ENCODE measurements at regions not wholly inside any gene's neighbourhood (a gene's known extent, or its start where the extent isn't known, plus 50 kb on each side); places are given as distances from the start of the nearest gene placed in this dataset.

DNA sequence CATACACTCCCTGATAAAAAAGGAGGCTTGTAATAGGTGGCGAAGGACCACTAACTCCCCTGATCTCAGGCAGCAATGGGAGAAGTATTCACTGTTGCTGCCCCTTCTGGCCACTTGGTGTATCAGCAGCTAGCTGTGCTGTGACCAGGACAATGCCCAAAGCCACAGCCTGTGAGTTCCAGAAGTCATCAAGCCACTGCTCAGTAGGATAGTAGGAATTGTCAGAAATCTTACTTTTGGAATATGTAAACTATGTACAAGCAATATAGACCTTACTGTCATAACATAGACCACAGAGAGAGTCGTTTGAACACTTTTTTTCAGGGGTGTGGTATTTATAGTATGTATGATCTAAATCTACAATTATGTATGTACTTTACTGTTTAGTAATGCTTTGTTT is 248.3 kb upstream of the CAMK1G start:
- H3K27me3 ChIP-seq: no peaks in the 10 kb centered on the region
- no peak for DNase-seq
- WGBS, 2 donors: 33 to 56% methylated on average over 2 of the region's 2 CpGs
- no peaks in the 10 kb centered on the region for H3K4me1 ChIP-seq
- TF ChIP-seq, protein P1, sequence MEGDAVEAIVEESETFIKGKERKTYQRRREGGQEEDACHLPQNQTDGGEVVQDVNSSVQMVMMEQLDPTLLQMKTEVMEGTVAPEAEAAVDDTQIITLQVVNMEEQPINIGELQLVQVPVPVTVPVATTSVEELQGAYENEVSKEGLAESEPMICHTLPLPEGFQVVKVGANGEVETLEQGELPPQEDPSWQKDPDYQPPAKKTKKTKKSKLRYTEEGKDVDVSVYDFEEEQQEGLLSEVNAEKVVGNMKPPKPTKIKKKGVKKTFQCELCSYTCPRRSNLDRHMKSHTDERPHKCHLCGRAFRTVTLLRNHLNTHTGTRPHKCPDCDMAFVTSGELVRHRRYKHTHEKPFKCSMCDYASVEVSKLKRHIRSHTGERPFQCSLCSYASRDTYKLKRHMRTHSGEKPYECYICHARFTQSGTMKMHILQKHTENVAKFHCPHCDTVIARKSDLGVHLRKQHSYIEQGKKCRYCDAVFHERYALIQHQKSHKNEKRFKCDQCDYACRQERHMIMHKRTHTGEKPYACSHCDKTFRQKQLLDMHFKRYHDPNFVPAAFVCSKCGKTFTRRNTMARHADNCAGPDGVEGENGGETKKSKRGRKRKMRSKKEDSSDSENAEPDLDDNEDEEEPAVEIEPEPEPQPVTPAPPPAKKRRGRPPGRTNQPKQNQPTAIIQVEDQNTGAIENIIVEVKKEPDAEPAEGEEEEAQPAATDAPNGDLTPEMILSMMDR (IDR thresholded peaks at IDR 0.05): peak in 2 of 4 experiments; percentile 21 to 51
- TF ChIP-seq POLR2AphosphoS5 (IDR thresholded peaks at IDR 0.05) (no peak), POLR2A (IDR thresholded peaks at IDR 0.05) (no peak), EP300 (IDR thresholded peaks at IDR 0.05) (no peak)
- intact Hi-C loops (cut with DNase I): no loop called here
- H3K4me3 ChIP-seq: no peak overlapping the region
- H3K9me3 ChIP-seq: no peaks in the 10 kb centered on the region
- H3K27ac ChIP-seq: no peak overlapping the region
- H3K36me3 ChIP-seq: no peaks in the 10 kb centered on the region

DNA sequence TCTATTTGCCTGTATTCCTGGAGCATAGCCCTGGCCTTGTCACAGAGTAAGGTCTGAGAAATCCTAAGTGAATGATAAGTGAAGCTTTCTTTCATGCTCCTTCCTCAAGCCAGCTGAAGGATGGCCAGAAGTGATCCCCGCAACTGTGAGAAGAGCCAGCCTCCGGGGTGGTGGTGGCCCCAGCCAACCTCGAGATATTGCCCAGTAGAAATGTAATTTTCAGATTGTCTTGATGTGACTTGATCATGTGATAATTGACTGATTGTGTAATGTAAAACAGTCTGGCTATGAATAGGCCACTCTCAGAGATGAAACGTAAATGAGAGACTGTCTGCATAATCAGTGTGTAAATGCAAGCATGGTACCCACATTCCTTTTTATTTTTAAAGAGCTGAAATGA is 242.4 kb upstream of the CAMK1G start:
- TF ChIP-seq POLR2AphosphoS5 (IDR thresholded peaks at IDR 0.05) (no peak), POLR2A (IDR thresholded peaks at IDR 0.05) (no peak), EP300 (IDR thresholded peaks at IDR 0.05) (no peak)
- TF ChIP-seq, protein P1 (IDR thresholded peaks at IDR 0.05): no peak
- H3K9me3 ChIP-seq: no peaks in the 10 kb centered on the region
- H3K27ac ChIP-seq: no peak overlapping the region
- H3K4me3 ChIP-seq: no peak overlapping the region
- intact Hi-C loops (cut with DNase I): no loop called here
- no peak for DNase-seq
- no peaks in the 10 kb centered on the region for H3K36me3 ChIP-seq
- H3K4me1 ChIP-seq: peaks cover 0 to 18% (median 12%) of the 10 kb centered on the region in 4 donors
- 80 to 83% methylated on average over 4 of the region's 4 CpGs for WGBS, 2 donors
- no peaks in the 10 kb centered on the region for H3K27me3 ChIP-seq

DNA sequence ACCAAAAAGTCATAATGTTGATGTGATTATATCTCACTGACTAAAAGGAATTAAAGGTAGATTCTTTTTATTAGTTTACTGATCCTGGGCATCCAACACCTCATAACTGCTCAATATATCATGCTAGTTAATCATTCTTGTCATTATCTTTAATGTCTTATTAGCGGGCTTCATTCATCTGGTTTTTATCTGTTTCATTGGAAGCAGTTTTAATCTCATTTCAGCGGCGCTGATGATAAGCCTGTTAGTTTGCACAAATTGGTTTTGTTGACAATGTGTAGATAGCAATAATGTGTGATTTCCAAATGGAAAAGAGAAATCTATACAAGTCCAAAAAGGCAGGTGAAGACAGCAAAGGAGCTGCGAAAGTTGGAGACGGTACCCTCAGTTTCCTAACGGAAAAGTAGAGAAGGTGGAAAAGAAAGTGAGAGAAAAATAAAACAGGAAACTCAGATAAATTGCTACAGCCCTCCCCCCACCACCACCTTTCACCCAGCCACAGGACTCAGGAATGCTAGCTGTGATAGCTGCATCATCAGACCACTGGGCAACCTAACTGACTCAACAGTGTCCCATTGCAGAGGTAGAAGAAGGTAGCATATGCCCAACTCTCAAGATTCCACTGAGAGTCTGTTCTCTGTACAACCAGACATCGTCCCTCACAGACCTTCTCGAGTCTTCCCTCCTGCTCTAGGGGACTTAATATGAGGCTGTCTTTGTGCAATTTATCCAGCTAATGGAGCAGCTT is 241.7 kb upstream of the CAMK1G start:
- TF ChIP-seq, protein P1 (IDR thresholded peaks at IDR 0.05): no peak
- no peak for TF ChIP-seq POLR2A (IDR thresholded peaks at IDR 0.05)
- no peak for TF ChIP-seq POLR2AphosphoS5 (IDR thresholded peaks at IDR 0.05)
- no peak for TF ChIP-seq EP300 (IDR thresholded peaks at IDR 0.05)
- H3K4me3 ChIP-seq: no peak overlapping the region
- no peaks in the 10 kb centered on the region for H3K36me3 ChIP-seq
- no peaks in the 10 kb centered on the region for H3K9me3 ChIP-seq
- DNase-seq: no peak
- WGBS, 2 donors: 83 to 85% methylated on average over 8 of the region's 8 CpGs
- H3K27ac ChIP-seq: peak overlapping the region in 1 of 4 donors; percentile 52
- intact Hi-C loops (cut with DNase I): no loop called here
- H3K27me3 ChIP-seq: no peaks in the 10 kb centered on the region
- H3K4me1 ChIP-seq: peaks cover 0 to 18% (median 12%) of the 10 kb centered on the region in 4 donors

DNA sequence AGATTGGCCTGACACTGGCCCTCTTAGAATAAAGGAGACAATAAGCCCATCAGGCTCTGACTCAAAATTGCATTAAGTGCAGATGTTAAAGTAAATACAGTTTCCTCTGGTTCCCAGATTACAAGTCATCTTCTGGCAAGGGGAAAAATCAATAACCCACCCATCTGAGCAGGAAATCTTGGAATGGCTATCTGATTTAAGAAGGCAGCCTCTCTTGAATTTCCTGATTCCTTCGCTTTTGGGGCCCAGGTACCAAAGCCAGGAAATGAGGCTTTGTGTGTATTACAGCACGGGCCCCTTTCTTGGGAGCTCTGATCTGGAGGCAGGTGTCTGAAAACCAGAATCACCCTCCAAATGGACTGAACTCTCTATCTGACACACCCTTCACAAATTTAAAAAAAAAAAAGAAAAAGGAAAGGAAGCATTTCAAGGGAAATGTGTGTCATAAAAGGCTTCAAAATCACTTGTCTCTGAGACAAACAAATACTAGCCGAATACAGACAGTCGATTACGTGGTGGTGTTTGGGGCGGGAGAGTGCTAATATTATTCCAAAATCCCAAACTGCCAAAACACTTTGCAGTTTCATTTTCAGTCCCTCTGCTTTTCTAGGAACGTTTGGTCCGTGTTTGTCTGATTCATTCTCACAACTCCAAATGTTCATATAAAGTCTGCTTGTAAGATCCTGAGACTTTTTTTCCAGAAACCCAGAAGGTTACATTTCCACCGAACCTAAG is 240.9 kb upstream of the CAMK1G start:
- Histone ChIP-seq H3K27me3 (no peaks in the 10 kb centered on the region), H3K4me1 (peaks cover 0 to 18% (median 12%) of the 10 kb centered on the region in 4 donors), H3K36me3 (no peaks in the 10 kb centered on the region), H3K4me3 (peak overlapping the region in 1 of 4 donors; percentile 10), H3K9me3 (no peaks in the 10 kb centered on the region), H3K27ac (peak overlapping the region in 3 of 4 donors; percentile 25 to 52 (median 31))
- DNase-seq: no peak
- intact Hi-C loops (cut with DNase I): no loop called here
- TF ChIP-seq POLR2AphosphoS5 (IDR thresholded peaks at IDR 0.05) (no peak), POLR2A (IDR thresholded peaks at IDR 0.05) (no peak), EP300 (IDR thresholded peaks at IDR 0.05) (no peak)
- TF ChIP-seq, protein P1 (IDR thresholded peaks at IDR 0.05): no peak
- 36 to 53% methylated on average over 9 of the region's 9 CpGs for WGBS, 2 donors

Data from sigmoid colon (tissue), 6 donors.